HCT116 (cell line): ENCODE measurements at regions not wholly inside any gene's neighbourhood (a gene's known extent, or its start where the extent isn't known, plus 50 kb on each side); places are given as distances from the start of the nearest gene placed in this dataset.

Experiments
- ATAC-seq: fragments of 200-7000 bp; cut with Tn5 transposase; 2 replicates; pipeline ENCODE4 v1.9.1; 2020; ENCODE audit warnings: mild to moderate bottlenecking, moderate library complexity
- BruUV-seq: library from RNA; stranded (reverse); fragments of 400-500 nt; replicated peaks from 2 replicates; lab custom pipeline; 2021; lab: Mats Ljungman, UMichigan
- CTCF ChIA-PET: fragments of 300-600 bp; sonication (Branson Sonifier 250); formaldehyde crosslinking; loops from one replicate; lab custom pipeline; 2021; ENCODE audit warnings: antibody characterized with exemption; lab: Charles Lee
- POLR2A ChIA-PET: fragments of 300-600, 350-600 bp; sonication (Branson Sonifier 250); formaldehyde crosslinking; loops from one replicate; lab custom pipeline; 2021; ENCODE audit warnings: antibody characterized with exemption; lab: Charles Lee
- RAD21 ChIA-PET, 2 experiments: fragments of 300-600 bp; sonication (Branson Sonifier 250); formaldehyde crosslinking; loops; one replicate each; lab custom pipeline; 2023; ENCODE audit warnings: low total read pairs in 2 of 2; ENCODE audit not compliant: uncharacterized antibody in 2 of 2, unreplicated experiment in 2 of 2, low non-redundant PET in 1 of 2; lab: Charles Lee
- DNase-seq: peaks from one replicate; pipeline ENCODE4 v3.0.0-alpha.2; 2010; ENCODE audit warnings: low read depth, low spot score
- H2AFZ ChIP-seq: fragments of 200-600 bp; shearing (Covaris generic), sonication (generic); 2 replicates; pipeline ENCODE4 v1.6.1; 2017; ENCODE audit warnings: low read depth, mixed run types, mixed read lengths, antibody characterized with exemption, low read length; ENCODE audit not compliant: poor library complexity, severe bottlenecking
- H3K27ac ChIP-seq: 2 replicates; pipeline ENCODE4 v1.5.1; 2012; ENCODE audit warnings: low read depth, low read length
- H3K27me3 ChIP-seq: fragments of 200-600 bp; sonication (generic); 2 replicates; pipeline ENCODE4 v1.6.1; 2016; ENCODE audit warnings: mixed run types, low read length, mixed read lengths; ENCODE audit not compliant: insufficient read depth
- H3K36me3 ChIP-seq, 2 experiments: fragments of 200-500 bp in 1 of 2; fragments of 200-600 bp in 1 of 2; sonication (Bioruptor generic) in 1 of 2; sonication (generic) in 1 of 2; 2 replicates each; pipeline versions ENCODE4 v1.5.1 to v1.6.1; 2014 to 2016; ENCODE audit warnings: low read length in 2 of 2, inconsistent platforms in 1 of 2, mixed read lengths in 1 of 2, mixed run types in 1 of 2; ENCODE audit not compliant: insufficient read depth in 2 of 2, control insufficient read depth in 1 of 2
- H3K4me1 ChIP-seq, 2 experiments: fragments of 200-600 bp in 1 of 2; sonication (generic) in 1 of 2; 2 replicates each; pipeline versions ENCODE4 v1.5.1 to v1.6.1; 2012 to 2017; ENCODE audit warnings: low read length in 2 of 2, inconsistent platforms in 1 of 2, mild to moderate bottlenecking in 1 of 2, mixed read lengths in 1 of 2, mixed run types in 1 of 2, moderate library complexity in 1 of 2; ENCODE audit not compliant: insufficient read depth in 2 of 2, control insufficient read depth in 1 of 2
- H3K4me2 ChIP-seq: fragments of 200-600 bp; sonication (generic); 2 replicates; pipeline ENCODE4 v1.6.1; 2017; ENCODE audit warnings: mixed run types, low read length, mixed read lengths
- H3K4me3 ChIP-seq, 2 experiments: fragments of 200-600 bp in 1 of 2; sonication (generic) in 1 of 2; replicated peaks in 1 of 2; 2 replicates each; pipeline ENCODE4 v1.5.1; 2011 to 2016; ENCODE audit warnings: low read length in 2 of 2, control low read depth in 1 of 2, low read depth in 1 of 2, mild to moderate bottlenecking in 1 of 2, mixed read lengths in 1 of 2, mixed run types in 1 of 2
- H3K79me2 ChIP-seq: fragments of 200-600 bp; sonication (generic); 2 replicates; pipeline ENCODE4 v1.6.1; 2017; ENCODE audit warnings: mild to moderate bottlenecking, mixed run types, low read length, moderate library complexity, mixed read lengths; ENCODE audit not compliant: insufficient read depth
- H3K9ac ChIP-seq: fragments of 200-600 bp; sonication (generic); 2 replicates; pipeline ENCODE4 v1.6.1; 2016; ENCODE audit warnings: low read length, mixed read lengths
- H3K9me2 ChIP-seq: fragments of 200-600 bp; sonication (generic), shearing (Covaris generic); 2 replicates; pipeline ENCODE4 v1.6.1; 2017; ENCODE audit warnings: mixed run types, mild to moderate bottlenecking, moderate library complexity; ENCODE audit not compliant: insufficient read depth
- H3K9me3 ChIP-seq, 2 experiments: fragments of 200-500 bp in 1 of 2; fragments of 200-600 bp in 1 of 2; sonication (Bioruptor generic) in 1 of 2; sonication (generic) in 1 of 2; 2 replicates each; pipeline ENCODE4 v1.6.1; 2014 to 2017; ENCODE audit warnings: low read length in 2 of 2, mixed read lengths in 2 of 2, inconsistent platforms in 1 of 2, low read depth in 1 of 2, mild to moderate bottlenecking in 1 of 2, mixed run types in 1 of 2, moderate library complexity in 1 of 2; ENCODE audit not compliant: control insufficient read depth in 1 of 2, insufficient read depth in 1 of 2
- H4K20me1 ChIP-seq: fragments of 200-600 bp; sonication (generic), shearing (Covaris generic); 2 replicates; pipeline ENCODE4 v1.6.1; 2017; ENCODE audit warnings: mixed run types, mild to moderate bottlenecking, moderate library complexity; ENCODE audit not compliant: insufficient read depth
- ATF3 ChIP-seq: IDR thresholded peaks from 2 replicates; pipeline ENCODE4 v1.6.1; 2012
- CBX3 ChIP-seq: IDR thresholded peaks from 2 replicates; pipeline ENCODE4 v1.6.1; 2012; ENCODE audit warnings: low read depth
- CTCF ChIP-seq, 3 experiments: fragments of 200-600 bp in 1 of 3; sonication (generic) in 1 of 3; IDR thresholded peaks in 2 of 3; conservative IDR thresholded peaks in 1 of 3; 2 replicates each; pipeline ENCODE4 v1.5.1; 2012 to 2017; ENCODE audit warnings: low read depth in 2 of 3, low read length in 2 of 3, antibody characterized with exemption in 1 of 3, borderline replicate concordance in 1 of 3, control low read depth in 1 of 3, mild to moderate bottlenecking in 1 of 3, mixed read lengths in 1 of 3, mixed run types in 1 of 3, moderate library complexity in 1 of 3; ENCODE audit not compliant: insufficient read depth in 1 of 3
- EGR1 ChIP-seq: IDR thresholded peaks from 2 replicates; pipeline ENCODE4 v1.6.1; 2012; ENCODE audit warnings: low read depth
- ELF1 ChIP-seq: IDR thresholded peaks from 2 replicates; pipeline ENCODE4 v1.6.1; 2012; ENCODE audit warnings: low read depth, borderline replicate concordance
- EZH2 ChIP-seq: fragments of 200-600 bp; sonication (generic); IDR thresholded peaks from 2 replicates; pipeline ENCODE4 v1.6.1; 2017; ENCODE audit warnings: antibody characterized with exemption, mixed run types
- EZH2phosphoT487 ChIP-seq: fragments of 200-600 bp; IDR thresholded peaks from 2 replicates; pipeline ENCODE4 v1.6.1; 2018; ENCODE audit warnings: antibody characterized with exemption, borderline replicate concordance
- FOSL1 ChIP-seq: IDR thresholded peaks from 2 replicates; pipeline ENCODE4 v1.6.1; 2012; ENCODE audit warnings: low read depth
- POLR2A ChIP-seq: IDR thresholded peaks from 2 replicates; pipeline ENCODE4 v1.7.0; 2011; ENCODE audit warnings: borderline replicate concordance; ENCODE audit not compliant: insufficient read depth, insufficient read length; ENCODE audit errors: extremely low read depth
- POLR2AphosphoS5 ChIP-seq: IDR thresholded peaks from 2 replicates; pipeline ENCODE4 v1.6.1; 2011; ENCODE audit warnings: mild to moderate bottlenecking, low read depth, low read length, moderate library complexity
- RAD21 ChIP-seq: IDR thresholded peaks from 2 replicates; pipeline ENCODE4 v1.6.1; 2012; ENCODE audit warnings: low read depth, mild to moderate bottlenecking
- REST ChIP-seq: IDR thresholded peaks from 2 replicates; pipeline ENCODE4 v1.6.1; 2012; ENCODE audit warnings: low read depth
- SIN3A ChIP-seq: IDR thresholded peaks from 2 replicates; pipeline ENCODE4 v1.6.1; 2012; ENCODE audit warnings: low read depth
- SP1 ChIP-seq: IDR thresholded peaks from 2 replicates; pipeline ENCODE4 v1.6.1; 2012; ENCODE audit warnings: low read depth
- SRF ChIP-seq: IDR thresholded peaks from 2 replicates; pipeline ENCODE4 v1.6.1; 2012; ENCODE audit warnings: low read depth
- TCF7L2 ChIP-seq: IDR thresholded peaks from 2 replicates; pipeline ENCODE4 v1.7.0; 2011; ENCODE audit warnings: borderline replicate concordance, inconsistent platforms; ENCODE audit not compliant: insufficient read depth, insufficient read length; ENCODE audit errors: extremely low read depth
- YY1 ChIP-seq: IDR thresholded peaks from 2 replicates; pipeline ENCODE4 v1.6.1; 2011; ENCODE audit warnings: low read length, low read depth, moderate library complexity, mild to moderate bottlenecking; ENCODE audit not compliant: insufficient replicate concordance; ENCODE audit errors: extremely low read depth
- ZFX ChIP-seq: fragments of 450-650 bp; IDR thresholded peaks from 2 replicates; pipeline ENCODE4 v1.6.1; 2017
- intact Hi-C: fragments of 100-400 bp; cut with micrococcal nuclease; formaldehyde crosslinking; loops from 2 replicates; pipeline ENCODE4 v1.10.0; 2022
- TF ChIP-seq, protein P1 (sequence below): IDR thresholded peaks from 2 replicates; pipeline ENCODE4 v1.6.1; 2012

GRCh38 chr2:84319581-84319980 is 139.5 kb downstream of the SUCLG1 start:
- ChIA-PET POLR2A (no interaction called here), CTCF (no interaction called here), RAD21 (no interaction called here)
- H3K4me1 ChIP-seq: no peaks in the 10 kb centered on the region
- H3K9me3 ChIP-seq: no peaks in the 10 kb centered on the region
- no peaks in the 10 kb centered on the region for H3K9me2 ChIP-seq
- BruUV-seq: no TSS peak
- no peak overlapping the region for H3K4me2 ChIP-seq
- no peaks in the 10 kb centered on the region for H3K36me3 ChIP-seq
- H2AFZ ChIP-seq: no peak overlapping the region
- no peak for ATAC-seq
- no peak for DNase-seq
- H3K27me3 ChIP-seq: 0 out of 2 replicates have a peak, but pooled peaks cover 6% of the 10 kb centered on the region
- no peak overlapping the region for H3K9ac ChIP-seq
- H4K20me1 ChIP-seq: no peaks in the 10 kb centered on the region
- intact Hi-C loops: loop anchor here (5.0 kb wide), 1 partner anchor 313 kb away; no protein-coding TSS in a partner anchor
- H3K27ac ChIP-seq: no peak overlapping the region
- TF ChIP-seq POLR2A: no peak
- TF ChIP-seq EZH2: no peak
- TF ChIP-seq ZFX: no peak
- no peak for TF ChIP-seq ATF3
- no peak for TF ChIP-seq RAD21
- no peak for TF ChIP-seq SP1
- TF ChIP-seq SIN3A: no peak
- TF ChIP-seq TCF7L2: no peak
- TF ChIP-seq, protein P1, sequence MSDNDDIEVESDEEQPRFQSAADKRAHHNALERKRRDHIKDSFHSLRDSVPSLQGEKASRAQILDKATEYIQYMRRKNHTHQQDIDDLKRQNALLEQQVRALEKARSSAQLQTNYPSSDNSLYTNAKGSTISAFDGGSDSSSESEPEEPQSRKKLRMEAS: no peak
- no peak for TF ChIP-seq POLR2AphosphoS5
- no peak for TF ChIP-seq EGR1
- no peak for TF ChIP-seq CBX3
- TF ChIP-seq EZH2phosphoT487: no peak
- no peak for TF ChIP-seq ELF1
- TF ChIP-seq SRF: no peak
- no peak for TF ChIP-seq FOSL1
- no peak for TF ChIP-seq REST
- no peak for TF ChIP-seq CTCF (IDR thresholded peaks at IDR 0.05 in 2 of 3, conservative IDR thresholded peaks at IDR 0.05 in 1 of 3; ENCODE audit: borderline replicate concordance in 1 of 3, insufficient read depth in 1 of 3, low read depth in 2 of 3, low read length in 2 of 3)
- no peak for TF ChIP-seq YY1
- TF ChIP-seq, all 23 proteins: peak for 0
- Histone ChIP-seq H3K4me3 (no peak overlapping the region), H3K79me2 (no peaks in the 10 kb centered on the region)
